Eye (tissue), 1 donor: ENCODE measurements at regions not wholly inside any gene's neighbourhood (a gene's known extent, or its start where the extent isn't known, plus 50 kb on each side); places are given as distances from the start of the nearest gene placed in this dataset.

ENCODE experiments used
- DNase-seq: peaks from one replicate; pipeline ENCODE4 v3.0.0-alpha.2; 2015

GRCh38 chr17:65477600-65477999 lies 83.8 kb downstream of the AXIN2 start:
- no peak for DNase-seq

GRCh38 chr17:65474660-65475059 lies 86.8 kb downstream of the AXIN2 start:
- no peak for DNase-seq

GRCh38 chr17:65473985-65474384 lies 87.5 kb downstream of the AXIN2 start:
- no peak for DNase-seq

- no peak for DNase-seq
Measured at GRCh38 chr17:65473363-65473762, 88.1 kb downstream of the AXIN2 start.

- no peak for DNase-seq
Measured at GRCh38 chr17:65472666-65473309, 88.7 kb downstream of the AXIN2 start.

GRCh38 chr17:65470783-65471182 lies 90.7 kb downstream of the AXIN2 start:
- no peak for DNase-seq

GRCh38 chr17:65468321-65468720 lies 93.1 kb downstream of the AXIN2 start:
- DNase-seq, result no peak

GRCh38 chr17:65467156-65467555 lies 94.3 kb downstream of the AXIN2 start:
- DNase-seq, result no peak

GRCh38 chr17:65466547-65466946 lies 94.9 kb downstream of the AXIN2 start:
- no peak for DNase-seq

- no peak for DNase-seq
Measured at GRCh38 chr17:65463242-65463641, 98.2 kb downstream of the AXIN2 start.

- DNase-seq, result no peak
Measured at GRCh38 chr17:65459677-65460347, 101.6 kb downstream of the AXIN2 start.

GRCh38 chr17:65457635-65458257 lies 103.7 kb downstream of the AXIN2 start:
- DNase-seq, result no peak

- DNase-seq, result no peak
Measured at GRCh38 chr17:65457183-65457582, 104.3 kb downstream of the AXIN2 start.

- no peak for DNase-seq
Measured at GRCh38 chr17:65456368-65457151, 104.9 kb downstream of the AXIN2 start.

GRCh38 chr17:65455972-65456343 lies 105.5 kb downstream of the AXIN2 start:
- peak; percentile 69 for DNase-seq

GRCh38 chr17:65455154-65455971 lies 106.1 kb downstream of the AXIN2 start:
- no peak for DNase-seq

- DNase-seq, result no peak
Measured at GRCh38 chr17:65453204-65453931, 108.1 kb downstream of the AXIN2 start.

GRCh38 chr17:65449495-65449894 lies 112.0 kb downstream of the AXIN2 start:
- no peak for DNase-seq

- no peak for DNase-seq
Measured at GRCh38 chr17:65447823-65448222, 113.6 kb downstream of the AXIN2 start.

GRCh38 chr17:65446838-65447526 lies 114.5 kb downstream of the AXIN2 start:
- no peak for DNase-seq

- no peak for DNase-seq
Measured at GRCh38 chr17:65446043-65446442, 115.4 kb downstream of the AXIN2 start.
